ENCODE measurements at regions not wholly inside any gene's neighbourhood (a gene's known extent, or its start where the extent isn't known, plus 50 kb on each side); places are given as distances from the start of the nearest gene placed in this dataset.

GRCh38 chr11:70677232-70677916, 279.0 kb downstream of the CTTN start:
- H3K36me3 ChIP-seq (ENCODE audit: insufficient read depth, low read length): no peaks in the 10 kb centered on the region
- no peaks in the 10 kb centered on the region for H3F3A ChIP-seq (ENCODE audit: insufficient read depth, low read length, poor library complexity, severe bottlenecking)
- H4K20me1 ChIP-seq (ENCODE audit: insufficient read depth): no peaks in the 10 kb centered on the region
- no peak overlapping the region for H2AFZ ChIP-seq (ENCODE audit: low read depth, low read length)
- H3K9me2 ChIP-seq (ENCODE audit: insufficient read depth, low read length): no peaks in the 10 kb centered on the region
- H3K27me3 ChIP-seq (ENCODE audit: insufficient read depth, low read depth, low read length): no peaks in the 10 kb centered on the region
- no peak overlapping the region for H3K4me2 ChIP-seq (ENCODE audit: low read length)
- H3K79me2 ChIP-seq (replicated peaks; ENCODE audit: insufficient read depth, low read length): no peaks in the 10 kb centered on the region
- H3K9me3 ChIP-seq (ENCODE audit: low read length): no peaks in the 10 kb centered on the region
- no peak overlapping the region for H3K4me3 ChIP-seq (ENCODE audit: low read length)
- H3K27ac ChIP-seq (ENCODE audit: low read length): no peak overlapping the region
- H3K9ac ChIP-seq (ENCODE audit: low read length): no peak overlapping the region
- TF ChIP-seq CTCF (IDR thresholded peaks at IDR 0.05; ENCODE audit: poor library complexity, severe bottlenecking) (no peak), TAF1 (IDR thresholded peaks at IDR 0.05; ENCODE audit: low read depth) (no peak), MXI1 (conservative IDR thresholded peaks at IDR 0.05; ENCODE audit: poor library complexity, severe bottlenecking) (no peak), RAD21 (conservative IDR thresholded peaks at IDR 0.05) (no peak), EP300 (conservative IDR thresholded peaks at IDR 0.05; ENCODE audit: poor library complexity, severe bottlenecking) (no peak)

GRCh38 chr11:70678931-70679900, 280.9 kb downstream of the CTTN start:
- no peak overlapping the region for H2AFZ ChIP-seq (ENCODE audit: low read depth, low read length)
- H3K9ac ChIP-seq (ENCODE audit: low read length): no peak overlapping the region

GRCh38 chr11:70680781-70681281, 282.5 kb downstream of the CTTN start:
- no peaks in the 10 kb centered on the region for H3K9me2 ChIP-seq (ENCODE audit: insufficient read depth, low read length)
- no peak overlapping the region for H2AFZ ChIP-seq (ENCODE audit: low read depth, low read length)
- H3K27ac ChIP-seq (ENCODE audit: low read length): no peak overlapping the region
- H3K36me3 ChIP-seq (ENCODE audit: insufficient read depth, low read length): no peaks in the 10 kb centered on the region
- no peaks in the 10 kb centered on the region for H3K79me2 ChIP-seq (replicated peaks; ENCODE audit: insufficient read depth, low read length)
- no peak overlapping the region for H3K4me2 ChIP-seq (ENCODE audit: low read length)
- no peaks in the 10 kb centered on the region for H4K20me1 ChIP-seq (ENCODE audit: insufficient read depth)
- H3K27me3 ChIP-seq (ENCODE audit: insufficient read depth, low read depth, low read length): no peaks in the 10 kb centered on the region
- H3K4me3 ChIP-seq (ENCODE audit: low read length): no peak overlapping the region
- H3K9ac ChIP-seq (ENCODE audit: low read length): no peak overlapping the region
- H3K9me3 ChIP-seq (ENCODE audit: low read length): no peaks in the 10 kb centered on the region
- H3F3A ChIP-seq (ENCODE audit: insufficient read depth, low read length, poor library complexity, severe bottlenecking): no peaks in the 10 kb centered on the region
- no peak for TF ChIP-seq RAD21 (conservative IDR thresholded peaks at IDR 0.05)
- TF ChIP-seq EP300 (conservative IDR thresholded peaks at IDR 0.05; ENCODE audit: poor library complexity, severe bottlenecking): no peak
- TF ChIP-seq REST (IDR thresholded peaks at IDR 0.05; ENCODE audit: borderline replicate concordance): no peak
- no peak for TF ChIP-seq CTCF (IDR thresholded peaks at IDR 0.05; ENCODE audit: poor library complexity, severe bottlenecking)
- no peak for TF ChIP-seq POLR2AphosphoS5 (IDR thresholded peaks at IDR 0.05)
- TF ChIP-seq TAF1 (IDR thresholded peaks at IDR 0.05; ENCODE audit: low read depth): no peak
- no peak for TF ChIP-seq MXI1 (conservative IDR thresholded peaks at IDR 0.05; ENCODE audit: poor library complexity, severe bottlenecking)
- TF ChIP-seq EZH2 (IDR thresholded peaks at IDR 0.05; ENCODE audit: borderline replicate concordance, insufficient read depth, low read length, poor library complexity, severe bottlenecking): no peak
- no peak for TF ChIP-seq SMC3 (conservative IDR thresholded peaks at IDR 0.05; ENCODE audit: poor library complexity)

More at GRCh38 chr11:70678931-70679900, 280.9 kb downstream of the CTTN start:
- Histone ChIP-seq H3K27me3 (ENCODE audit: insufficient read depth, low read depth, low read length) (no peaks in the 10 kb centered on the region), H3K27ac (ENCODE audit: low read length) (no peak overlapping the region), H3K9me2 (ENCODE audit: insufficient read depth, low read length) (no peaks in the 10 kb centered on the region), H3K9me3 (ENCODE audit: low read length) (no peaks in the 10 kb centered on the region), H3K4me2 (ENCODE audit: low read length) (no peak overlapping the region), H4K20me1 (ENCODE audit: insufficient read depth) (no peaks in the 10 kb centered on the region), H3F3A (ENCODE audit: insufficient read depth, low read length, poor library complexity, severe bottlenecking) (no peaks in the 10 kb centered on the region), H3K79me2 (replicated peaks; ENCODE audit: insufficient read depth, low read length) (no peaks in the 10 kb centered on the region), H3K36me3 (ENCODE audit: insufficient read depth, low read length) (no peaks in the 10 kb centered on the region), H3K4me3 (ENCODE audit: low read length) (no peak overlapping the region)
- no peak for TF ChIP-seq RAD21 (conservative IDR thresholded peaks at IDR 0.05)
- no peak for TF ChIP-seq EZH2 (IDR thresholded peaks at IDR 0.05; ENCODE audit: borderline replicate concordance, insufficient read depth, low read length, poor library complexity, severe bottlenecking)
- TF ChIP-seq POLR2AphosphoS5 (IDR thresholded peaks at IDR 0.05): no peak
- no peak for TF ChIP-seq MXI1 (conservative IDR thresholded peaks at IDR 0.05; ENCODE audit: poor library complexity, severe bottlenecking)
- TF ChIP-seq EP300 (conservative IDR thresholded peaks at IDR 0.05; ENCODE audit: poor library complexity, severe bottlenecking): no peak
- no peak for TF ChIP-seq SMC3 (conservative IDR thresholded peaks at IDR 0.05; ENCODE audit: poor library complexity)
